Activated CD8-positive, alpha-beta memory T cell treated with anti-CD3 and anti-CD28 coated beads, Interleukin-2, amount 10 ng/mL, durations not matched to agents 7 days and 5 days (primary cell): ENCODE measurements at regions not wholly inside any gene's neighbourhood (a gene's known extent, or its start where the extent isn't known, plus 50 kb on each side); places are given as distances from the start of the nearest gene placed in this dataset.
A peak's percentile ranks its signal among the peaks of the same experiment; 100 is the strongest.
"Not testable (repeated sequence)": the region's sequence is repeated elsewhere in the genome, so short reads cannot be mapped to it uniquely, and the experiment has no call there.

Experiments
- ATAC-seq: fragments of 150-1000 bp; cut with Tn5 transposase; one replicate; pipeline ENCODE4 v1.10.0; 2021; ENCODE audit warnings: moderate library complexity
- CTCF ChIA-PET: fragments of 350-600 bp; sonication (Branson Sonifier 250); formaldehyde crosslinking; loops from one replicate; lab custom pipeline; 2021; ENCODE audit warnings: antibody characterized with exemption; lab: Charles Lee
- DNase-seq: peaks from one replicate; pipeline ENCODE4 v3.0.0-alpha.2; 2020
- H3K27ac Mint-ChIP-seq: one replicate; pipeline ENCODE4 v1.8.0; 2021; ENCODE audit warnings: mild to moderate bottlenecking, mixed read lengths
- H3K27me3 Mint-ChIP-seq: one replicate; pipeline ENCODE4 v1.8.0; 2021; ENCODE audit warnings: mixed read lengths
- H3K36me3 Mint-ChIP-seq: one replicate; pipeline ENCODE4 v1.8.0; 2021; ENCODE audit warnings: mild to moderate bottlenecking, mixed read lengths
- H3K4me1 Mint-ChIP-seq: one replicate; pipeline ENCODE4 v1.8.0; 2021; ENCODE audit warnings: mixed read lengths
- H3K4me3 Mint-ChIP-seq: one replicate; pipeline ENCODE4 v1.8.0; 2021; ENCODE audit warnings: mild to moderate bottlenecking, moderate library complexity, mixed read lengths
- H3K9me3 Mint-ChIP-seq: one replicate; pipeline ENCODE4 v1.8.0; 2022; ENCODE audit warnings: low read depth, mixed read lengths

- CTCF ChIA-PET = interaction anchor here (0.5 to 5.4 kb wide), 38 partner anchors 8 to 1276 kb away, joined by 3 to 101 read pairs (median 4); partner anchors contain the start of gene SIPA1L1
- H3K9me3 Mint-ChIP-seq = peaks cover 4% of the 10 kb centered on the region
- no peak overlapping the region for H3K4me3 Mint-ChIP-seq
These were observed 179.0 kb upstream of the RGS6 start for GRCh38 chr14:71753126-71753830.

GRCh38 chr14:71753976-71754375 is 178.3 kb upstream of the RGS6 start:
- no peak overlapping the region for H3K4me3 Mint-ChIP-seq
- DNase-seq (peak; percentile 18), ATAC-seq (no peak)
- H3K36me3 Mint-ChIP-seq = peaks cover under 1% of the 10 kb centered on the region
- H3K4me1 Mint-ChIP-seq = peaks cover 20% of the 10 kb centered on the region
- no peak overlapping the region for H3K27ac Mint-ChIP-seq
- CTCF ChIA-PET = interaction anchor here (1.0 to 5.4 kb wide), 6 partner anchors 11 to 615 kb away, joined by 3 to 101 read pairs (median 6); partner anchors contain the start of gene SIPA1L1
- H3K9me3 Mint-ChIP-seq = peaks cover under 1% of the 10 kb centered on the region
- peaks cover 3% of the 10 kb centered on the region for H3K27me3 Mint-ChIP-seq

More at GRCh38 chr14:71753126-71753830, 179.0 kb upstream of the RGS6 start:
- ATAC-seq (peak; percentile 81), DNase-seq (peak; percentile 78)
- Mint-ChIP-seq H3K36me3 (peaks cover 3% of the 10 kb centered on the region), H3K27me3 (peaks cover 2% of the 10 kb centered on the region), H3K4me1 (peaks cover 20% of the 10 kb centered on the region), H3K27ac (no peak overlapping the region)

GRCh38 chr14:71754422-71755095 is 177.7 kb upstream of the RGS6 start:
- Mint-ChIP-seq H3K4me3 (no peak overlapping the region), H3K27ac (no peak overlapping the region), H3K4me1 (peaks cover 20% of the 10 kb centered on the region), H3K36me3 (no peaks in the 10 kb centered on the region), H3K27me3 (peaks cover 4% of the 10 kb centered on the region), H3K9me3 (no peaks in the 10 kb centered on the region)
- DNase-seq = peak; percentile 27
- CTCF ChIA-PET = interaction anchor here (0.9 to 5.4 kb wide), 5 partner anchors 325 to 616 kb away, joined by 3 to 101 read pairs (median 4); no protein-coding TSS in a partner anchor
- ATAC-seq = no peak

GRCh38 chr14:71758229-71758951 is 173.8 kb upstream of the RGS6 start:
- H3K36me3 Mint-ChIP-seq = no peaks in the 10 kb centered on the region
- H3K9me3 Mint-ChIP-seq = no peaks in the 10 kb centered on the region
- no peaks in the 10 kb centered on the region for H3K4me1 Mint-ChIP-seq
- no peak overlapping the region for H3K4me3 Mint-ChIP-seq
- CTCF ChIA-PET = interaction anchor here (1.2 to 1.3 kb wide), 2 partner anchors 14 to 26 kb away, joined by 3 to 4 read pairs; no protein-coding TSS in a partner anchor
- peaks cover 16% of the 10 kb centered on the region for H3K27me3 Mint-ChIP-seq
- DNase-seq (peak; percentile 33), ATAC-seq (no peak)
- no peak overlapping the region for H3K27ac Mint-ChIP-seq

- no peaks in the 10 kb centered on the region for H3K9me3 Mint-ChIP-seq
- no peak overlapping the region for H3K4me3 Mint-ChIP-seq
- no peak overlapping the region for H3K27ac Mint-ChIP-seq
- H3K4me1 Mint-ChIP-seq = no peaks in the 10 kb centered on the region
- peaks cover 38% of the 10 kb centered on the region for H3K27me3 Mint-ChIP-seq
- ATAC-seq = no peak
- no peaks in the 10 kb centered on the region for H3K36me3 Mint-ChIP-seq
- CTCF ChIA-PET = interaction anchor here (1.9 kb wide), 1 partner anchor 10 kb away, joined by 4 read pairs; no protein-coding TSS in a partner anchor
- no peak for DNase-seq
These were observed 169.7 kb upstream of the RGS6 start for GRCh38 chr14:71762575-71762974.

GRCh38 chr14:71764701-71765382 is 167.4 kb upstream of the RGS6 start:
- Mint-ChIP-seq H3K4me1 (no peaks in the 10 kb centered on the region), H3K36me3 (no peaks in the 10 kb centered on the region), H3K4me3 (no peak overlapping the region), H3K27me3 (peaks cover 52% of the 10 kb centered on the region), H3K9me3 (no peaks in the 10 kb centered on the region), H3K27ac (no peak overlapping the region)
- ATAC-seq = no peak
- CTCF ChIA-PET = interaction anchor here (2.1 kb wide), 1 partner anchor 12 kb away, joined by 6 read pairs; no protein-coding TSS in a partner anchor
- no peak for DNase-seq

GRCh38 chr14:71765505-71765904 is 166.7 kb upstream of the RGS6 start:
- Mint-ChIP-seq H3K27ac (no peak overlapping the region), H3K4me3 (no peak overlapping the region), H3K4me1 (no peaks in the 10 kb centered on the region), H3K9me3 (no peaks in the 10 kb centered on the region), H3K36me3 (no peaks in the 10 kb centered on the region), H3K27me3 (peaks cover 56% of the 10 kb centered on the region)
- DNase-seq (no peak), ATAC-seq (no peak)
- CTCF ChIA-PET = interaction anchor here (2.1 kb wide), 1 partner anchor 12 kb away, joined by 6 read pairs; no protein-coding TSS in a partner anchor

GRCh38 chr14:71770431-71770830 is 161.8 kb upstream of the RGS6 start:
- Mint-ChIP-seq H3K4me3 (no peak overlapping the region), H3K36me3 (peaks cover 23% of the 10 kb centered on the region), H3K27ac (no peak overlapping the region), H3K9me3 (peaks cover 3% of the 10 kb centered on the region), H3K27me3 (peaks cover 49% of the 10 kb centered on the region), H3K4me1 (peaks cover 2% of the 10 kb centered on the region)
- DNase-seq (no peak), ATAC-seq (no peak)
- CTCF ChIA-PET = no interaction called here

GRCh38 chr14:71771421-71771820 is 160.8 kb upstream of the RGS6 start:
- Mint-ChIP-seq H3K36me3 (peaks cover 26% of the 10 kb centered on the region), H3K27me3 (peaks cover 45% of the 10 kb centered on the region)
- CTCF ChIA-PET, H3K9me3 Mint-ChIP-seq, H3K27ac Mint-ChIP-seq, H3K4me3 Mint-ChIP-seq, DNase-seq, ATAC-seq, H3K4me1 Mint-ChIP-seq: not testable (repeated sequence)

- DNase-seq, H3K9me3 Mint-ChIP-seq, ATAC-seq, H3K27ac Mint-ChIP-seq, CTCF ChIA-PET, H3K4me3 Mint-ChIP-seq: not testable (repeated sequence)
- Mint-ChIP-seq H3K36me3 (peaks cover 26% of the 10 kb centered on the region), H3K4me1 (peaks cover 13% of the 10 kb centered on the region), H3K27me3 (peaks cover 40% of the 10 kb centered on the region)
These were observed 160.2 kb upstream of the RGS6 start for GRCh38 chr14:71771996-71772395.

GRCh38 chr14:71773898-71774481 is 158.2 kb upstream of the RGS6 start:
- peak overlapping the region; percentile 45 for H3K27ac Mint-ChIP-seq
- CTCF ChIA-PET = no interaction called here
- DNase-seq = no peak
- peaks cover 3% of the 10 kb centered on the region for H3K9me3 Mint-ChIP-seq
- no peak overlapping the region for H3K4me3 Mint-ChIP-seq
- peaks cover 21% of the 10 kb centered on the region for H3K4me1 Mint-ChIP-seq
- ATAC-seq = no peak
- H3K36me3 Mint-ChIP-seq = peaks cover 26% of the 10 kb centered on the region
- H3K27me3 Mint-ChIP-seq = peaks cover 37% of the 10 kb centered on the region
